Fibroblast of mammary gland (primary cell): ENCODE measurements at regions not wholly inside any gene's neighbourhood (a gene's known extent, or its start where the extent isn't known, plus 50 kb on each side); places are given as distances from the start of the nearest gene placed in this dataset.

Experiments used
- DNase-seq: peaks from one replicate; pipeline ENCODE4 v3.0.0-alpha.2; 2010; ENCODE audit warnings: low read depth
- H3K4me3 ChIP-seq: 2 replicates; pipeline ENCODE4 v1.5.1; 2011; ENCODE audit warnings: low read depth, mild to moderate bottlenecking, low read length, moderate library complexity; ENCODE audit not compliant: control insufficient read depth
- TF ChIP-seq, protein P1 (sequence below): conservative IDR thresholded peaks from 2 replicates; pipeline ENCODE4 v1.5.1; 2011; ENCODE audit warnings: low read depth, low read length, inconsistent platforms; ENCODE audit not compliant: control insufficient read depth, insufficient read depth

DNA sequence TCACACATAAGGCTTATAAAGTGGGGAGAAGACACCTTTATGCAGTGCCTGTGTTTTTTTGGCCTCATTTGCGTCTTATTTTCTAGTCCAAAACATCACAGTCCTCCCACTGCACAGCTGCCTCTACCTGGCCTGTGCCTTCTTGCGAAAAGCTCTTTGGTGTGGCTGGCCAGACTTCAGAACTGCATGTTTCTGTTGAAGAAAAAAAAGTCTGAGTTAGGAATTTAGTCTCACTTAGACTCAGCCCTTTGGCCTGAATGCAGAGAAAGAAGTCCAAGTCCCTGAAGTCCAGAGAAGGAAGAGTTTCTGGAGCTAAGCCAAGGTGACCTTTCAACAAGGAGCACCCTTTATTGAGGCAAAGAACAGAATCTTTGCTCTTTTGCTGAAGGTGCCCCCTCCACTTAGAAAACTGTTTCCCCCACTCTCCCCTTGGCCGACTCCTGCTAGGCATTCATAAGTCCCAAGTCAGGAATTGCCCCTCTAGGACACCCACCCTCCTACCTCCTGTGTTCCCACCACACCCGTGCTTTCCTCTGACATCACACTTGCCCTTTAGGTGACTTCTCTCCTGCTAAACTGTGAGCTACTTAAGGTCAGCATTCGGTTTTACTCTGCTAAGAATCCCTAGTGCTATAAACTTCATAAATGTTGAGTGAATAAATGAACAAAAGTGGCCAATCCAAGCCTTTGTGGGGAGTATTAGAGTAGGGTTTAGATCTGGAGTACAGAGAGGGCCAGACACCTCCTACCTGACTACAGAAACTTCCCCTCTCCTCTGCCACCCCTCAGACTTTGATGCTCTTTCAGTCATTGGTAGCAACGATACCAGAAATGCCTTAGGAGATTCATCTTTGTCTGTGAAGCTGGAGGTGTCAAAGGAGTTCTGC lies 226.8 kb downstream of the LACC1 start:
- TF ChIP-seq, protein P1, sequence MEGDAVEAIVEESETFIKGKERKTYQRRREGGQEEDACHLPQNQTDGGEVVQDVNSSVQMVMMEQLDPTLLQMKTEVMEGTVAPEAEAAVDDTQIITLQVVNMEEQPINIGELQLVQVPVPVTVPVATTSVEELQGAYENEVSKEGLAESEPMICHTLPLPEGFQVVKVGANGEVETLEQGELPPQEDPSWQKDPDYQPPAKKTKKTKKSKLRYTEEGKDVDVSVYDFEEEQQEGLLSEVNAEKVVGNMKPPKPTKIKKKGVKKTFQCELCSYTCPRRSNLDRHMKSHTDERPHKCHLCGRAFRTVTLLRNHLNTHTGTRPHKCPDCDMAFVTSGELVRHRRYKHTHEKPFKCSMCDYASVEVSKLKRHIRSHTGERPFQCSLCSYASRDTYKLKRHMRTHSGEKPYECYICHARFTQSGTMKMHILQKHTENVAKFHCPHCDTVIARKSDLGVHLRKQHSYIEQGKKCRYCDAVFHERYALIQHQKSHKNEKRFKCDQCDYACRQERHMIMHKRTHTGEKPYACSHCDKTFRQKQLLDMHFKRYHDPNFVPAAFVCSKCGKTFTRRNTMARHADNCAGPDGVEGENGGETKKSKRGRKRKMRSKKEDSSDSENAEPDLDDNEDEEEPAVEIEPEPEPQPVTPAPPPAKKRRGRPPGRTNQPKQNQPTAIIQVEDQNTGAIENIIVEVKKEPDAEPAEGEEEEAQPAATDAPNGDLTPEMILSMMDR: no peak
- H3K4me3 ChIP-seq: no peak overlapping the region
- DNase-seq: no peak

DNA sequence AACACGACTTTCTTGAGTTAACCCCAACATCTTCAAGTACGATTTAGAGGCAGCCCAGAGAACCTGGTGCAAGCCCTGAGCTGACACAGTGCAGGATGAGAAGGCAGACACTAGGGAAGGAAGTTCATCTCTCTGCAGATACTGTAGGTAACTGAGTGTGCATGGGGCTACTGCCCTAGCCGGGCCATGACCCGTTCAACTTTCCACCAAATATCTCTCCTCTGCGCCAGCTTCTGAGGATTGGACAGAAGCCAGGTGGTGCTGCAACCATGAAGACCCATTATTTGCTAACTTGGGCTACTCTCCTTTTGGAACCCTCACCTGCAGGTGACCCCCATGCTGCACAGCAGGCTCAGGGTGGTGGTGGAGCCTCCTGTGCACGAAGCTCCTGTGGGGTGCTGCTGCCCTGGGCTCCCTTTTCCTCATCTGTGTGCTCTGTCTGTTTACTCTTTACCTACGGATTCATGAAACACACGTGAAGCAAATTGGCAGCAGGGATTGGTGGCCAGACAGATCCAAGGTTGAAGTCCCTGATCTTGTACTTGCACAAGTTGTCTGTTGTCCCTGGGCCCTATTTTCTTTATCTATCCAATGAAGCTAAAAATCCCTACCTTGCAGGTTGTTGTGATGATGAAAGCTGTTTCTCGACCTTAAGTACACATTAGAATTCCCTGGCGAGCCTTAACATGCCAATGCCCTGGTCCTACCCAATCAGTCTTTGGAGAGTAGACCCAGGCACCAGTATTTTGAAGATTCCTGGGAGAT lies 227.8 kb downstream of the LACC1 start:
- TF ChIP-seq, protein P1: no peak
- no peak overlapping the region for H3K4me3 ChIP-seq
- DNase-seq: no peak

DNA sequence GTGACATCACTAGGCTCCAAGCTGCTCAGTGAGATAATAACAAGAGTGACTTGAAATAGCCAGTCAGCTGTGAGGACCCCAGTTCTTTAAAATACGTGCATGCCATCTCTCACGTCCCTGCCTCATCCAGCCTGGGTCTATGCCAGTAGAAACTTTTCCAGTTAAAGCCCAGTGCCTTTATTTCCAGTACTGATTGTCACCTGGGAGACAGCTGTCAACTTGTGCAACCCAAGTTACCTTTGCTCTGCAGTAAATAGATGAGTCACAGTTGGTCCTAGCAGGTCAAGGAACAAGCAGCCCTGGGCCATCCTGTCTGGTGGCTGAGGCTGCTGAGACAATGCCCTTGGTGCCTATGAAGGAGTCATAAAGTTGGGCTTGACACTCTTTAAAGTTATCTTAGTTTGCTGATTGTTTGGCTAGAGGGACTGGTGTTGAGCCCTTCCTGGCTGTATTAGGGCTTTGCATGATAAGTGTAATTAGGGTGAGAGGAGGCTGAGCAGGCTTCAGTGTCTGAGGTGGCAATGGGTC lies 228.7 kb downstream of the LACC1 start:
- peak; percentile 20 for DNase-seq
- TF ChIP-seq, protein P1: no peak
- H3K4me3 ChIP-seq: no peak overlapping the region

GRCh38 chr13:44110091-44110621 lies 230.5 kb downstream of the LACC1 start:
- no peak for DNase-seq
- no peak overlapping the region for H3K4me3 ChIP-seq

GRCh38 chr13:44111701-44112100 lies 232.0 kb downstream of the LACC1 start:
- no peak for DNase-seq
- H3K4me3 ChIP-seq: no peak overlapping the region
- TF ChIP-seq, protein P1: no peak

More at GRCh38 chr13:44110091-44110621, 230.5 kb downstream of the LACC1 start:
- TF ChIP-seq, protein P1: no peak

- TF ChIP-seq, protein P1: no peak
- no peak overlapping the region for H3K4me3 ChIP-seq
- DNase-seq: no peak
These were observed 233.1 kb downstream of the LACC1 start for GRCh38 chr13:44112700-44113329.
